Suppressor macrophage treated with lipopolysaccharide for 4 hours (primary cell): ENCODE measurements at regions not wholly inside any gene's neighbourhood (a gene's known extent, or its start where the extent isn't known, plus 50 kb on each side); places are given as distances from the start of the nearest gene placed in this dataset.

Source experiments
- DNase-seq: peaks from one replicate; pipeline ENCODE4 v3.0.0-alpha.2; 2020

DNA sequence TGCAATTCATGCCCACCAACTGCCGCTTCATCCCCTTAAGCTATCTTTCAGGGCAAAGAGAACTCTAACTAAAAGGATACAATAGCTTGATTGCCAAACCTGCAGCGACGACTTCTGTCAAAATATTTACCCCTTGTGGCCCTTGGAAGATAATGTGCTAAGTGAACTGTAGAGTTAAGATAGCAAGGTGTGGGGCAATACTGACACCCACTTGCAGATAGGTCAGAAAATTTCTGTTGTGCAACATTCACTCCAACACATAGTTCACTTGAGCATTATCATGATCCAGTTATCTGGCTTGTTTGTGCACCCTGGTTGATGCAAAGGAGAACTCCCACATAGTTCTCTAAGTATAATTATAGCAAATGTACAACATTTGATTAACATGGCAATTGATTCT is 55.6 kb downstream of the RHOXF2B start:
- DNase-seq: no peak

DNA sequence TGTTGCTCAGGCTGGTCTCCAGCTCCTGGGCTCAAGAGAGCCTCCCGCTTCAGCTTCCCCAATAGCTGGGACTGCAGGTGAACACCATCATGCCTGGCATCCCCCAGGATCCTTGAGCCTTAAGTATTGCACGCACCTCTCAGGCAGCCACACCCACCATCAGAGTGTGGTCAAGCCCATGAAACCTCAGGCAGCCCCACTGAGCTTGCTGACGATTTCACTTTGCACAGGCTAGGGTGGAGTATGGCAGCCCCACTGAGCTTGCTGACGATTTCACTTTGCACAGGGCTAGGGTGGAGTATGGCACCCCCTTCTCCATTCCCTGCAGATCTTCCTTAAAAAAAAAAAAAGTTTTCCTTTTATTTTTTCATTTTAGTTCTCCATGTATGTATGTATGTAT is 57.2 kb downstream of the RHOXF2B start:
- DNase-seq: no peak

DNA sequence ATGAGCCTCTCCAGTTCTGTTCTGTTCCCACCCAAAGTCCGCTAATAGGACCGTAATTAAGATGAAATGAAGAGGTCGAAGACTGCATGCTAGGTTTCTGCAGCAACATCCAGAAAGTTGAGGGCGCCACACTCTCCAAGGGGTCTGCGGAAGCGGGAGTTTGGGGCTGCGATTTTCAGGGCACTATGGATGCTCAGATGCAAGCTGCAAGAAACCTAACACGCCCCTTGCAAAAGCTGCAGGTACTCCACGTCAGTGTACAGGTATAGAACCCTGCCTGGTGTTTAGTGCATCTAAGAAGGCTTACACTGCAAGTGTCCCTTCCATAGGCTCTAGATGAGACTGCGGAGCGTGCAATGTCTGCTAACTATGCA is 61.4 kb downstream of the RHOXF2B start:
- DNase-seq: no peak

- no peak for DNase-seq
These were observed 62.1 kb downstream of the RHOXF2B start for GRCh38 chrX:120015145-120016067.

- no peak for DNase-seq
These were observed 62.9 kb downstream of the RHOXF2B start for GRCh38 chrX:120014354-120015130.

DNA sequence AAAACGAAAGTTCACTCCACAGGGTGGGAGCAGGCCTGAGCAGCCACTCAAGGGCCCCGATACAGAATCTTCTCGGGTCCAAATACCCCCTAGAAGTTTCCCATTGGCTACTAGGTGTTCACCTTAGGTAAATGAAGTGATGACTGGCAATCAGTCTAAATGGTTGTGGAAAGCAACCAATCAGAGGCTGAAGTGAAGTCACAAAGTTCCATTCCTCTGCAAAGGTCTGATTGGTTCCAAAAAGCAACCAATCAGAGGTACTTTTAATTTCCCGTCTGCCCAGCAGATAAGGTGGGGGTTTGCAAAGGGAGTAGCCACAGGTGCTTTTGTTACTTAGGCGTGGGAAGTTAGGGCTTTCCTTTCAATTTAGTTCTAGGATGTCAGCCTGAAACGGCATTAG is 58.2 kb upstream of the NKAP start:
- DNase-seq: no peak

DNA sequence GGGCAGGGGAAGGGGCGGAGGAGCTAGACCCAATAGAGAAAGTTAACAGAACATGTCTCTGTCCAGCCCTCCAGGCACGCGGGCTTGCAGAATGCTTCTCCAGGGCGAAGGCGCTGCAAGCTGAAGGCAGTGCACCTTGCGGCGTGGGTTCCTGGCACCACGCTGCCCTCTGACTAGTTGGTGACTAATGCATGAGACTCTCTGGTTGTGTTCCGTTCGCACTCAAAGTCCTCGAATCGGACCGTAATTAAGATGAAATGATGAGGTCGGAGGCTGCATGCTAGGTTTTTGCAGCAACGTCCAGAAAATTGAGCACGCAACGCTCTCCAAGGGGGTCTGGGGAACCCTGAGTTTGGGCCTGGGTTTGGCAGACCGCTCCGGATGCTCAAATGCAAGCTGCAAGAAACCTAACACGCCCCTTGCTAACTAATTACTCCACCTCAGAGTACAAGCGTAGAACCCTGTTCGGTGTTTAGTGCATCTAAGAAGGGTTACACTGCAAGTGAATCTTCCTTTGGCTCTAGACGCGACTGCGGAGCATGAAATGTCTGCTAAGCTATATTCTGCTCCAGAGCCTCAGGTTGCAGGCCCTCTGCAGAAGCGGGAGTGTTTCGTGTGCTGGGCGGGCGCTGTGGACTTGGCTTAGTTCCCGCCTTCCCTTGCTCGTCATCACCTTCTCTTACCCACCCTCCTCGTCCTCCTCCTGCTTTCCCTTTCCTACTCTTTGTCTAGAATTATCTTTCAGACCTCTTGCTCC is 57.1 kb upstream of the NKAP start:
- DNase-seq: peak; percentile 3

DNA sequence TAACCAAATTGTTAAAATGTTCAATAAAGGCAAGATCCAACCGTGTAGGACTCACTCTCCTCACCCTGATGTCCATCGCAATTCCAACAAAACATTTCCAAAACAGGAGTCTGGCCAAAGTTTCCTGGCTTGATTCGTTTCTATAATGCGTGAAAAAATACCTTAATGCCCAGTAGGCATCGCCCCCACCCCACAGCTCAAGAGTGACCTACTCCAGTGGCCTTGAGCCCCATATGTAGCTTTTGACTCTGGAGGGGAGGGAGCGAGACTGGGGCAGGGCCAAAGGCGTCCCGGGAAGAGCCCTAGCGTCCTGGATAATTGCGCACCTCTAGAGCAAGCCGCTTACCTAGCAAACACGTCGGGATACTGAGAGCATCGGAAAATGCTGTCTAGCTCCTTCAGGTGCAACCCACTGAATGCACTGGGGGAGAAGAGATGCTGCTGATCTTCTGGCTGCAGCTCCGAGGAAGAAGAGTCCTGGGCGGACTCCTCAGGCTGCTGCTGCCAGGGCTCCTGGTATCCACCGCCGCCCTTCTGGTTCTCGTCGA is 55.6 kb upstream of the NKAP start:
- DNase-seq: no peak

DNA sequence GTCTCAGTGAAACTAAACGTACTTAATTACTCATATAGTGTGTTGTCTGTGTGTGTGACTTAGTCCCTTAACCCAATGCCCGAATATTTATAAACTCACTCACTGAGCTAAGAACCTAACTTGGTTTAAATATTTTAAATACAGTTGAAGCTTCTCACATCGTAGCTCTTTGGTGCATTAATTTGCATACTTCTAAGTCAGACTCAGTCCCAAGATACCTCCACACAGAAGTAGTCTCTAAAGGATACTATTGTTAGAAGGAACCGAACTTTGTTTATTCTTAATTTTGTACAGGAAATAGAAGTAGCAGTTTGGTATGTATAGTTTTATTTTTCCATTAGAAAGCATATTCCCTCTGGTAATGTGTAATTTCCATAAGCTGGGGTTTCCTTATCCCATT is 54.0 kb upstream of the NKAP start:
- no peak for DNase-seq

- no peak for DNase-seq
These were observed 53.3 kb upstream of the NKAP start for GRCh38 chrX:119996600-119997524.

DNA sequence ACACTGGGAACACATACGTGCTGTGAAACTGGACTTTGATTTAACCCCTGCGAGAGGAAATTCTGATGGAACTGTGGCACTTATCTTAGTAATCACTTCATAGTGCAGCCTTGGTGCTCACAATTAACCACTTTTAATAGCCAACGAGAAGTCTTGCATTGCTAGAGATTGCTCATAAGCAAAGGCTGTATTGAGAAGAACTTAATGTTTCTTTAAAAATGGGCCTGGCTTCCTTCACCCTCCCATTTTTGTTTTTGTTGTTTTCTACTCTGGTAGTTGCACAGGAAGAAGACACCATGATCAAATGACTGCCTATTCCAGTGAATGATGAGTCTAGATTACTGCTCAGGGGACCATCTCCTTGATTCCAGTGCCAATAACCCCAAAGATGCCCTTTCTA is 52.5 kb upstream of the NKAP start:
- DNase-seq: no peak
